Inferior parietal cortex (tissue), 1 donor: ENCODE measurements at regions not wholly inside any gene's neighbourhood (a gene's known extent, or its start where the extent isn't known, plus 50 kb on each side); places are given as distances from the start of the nearest gene placed in this dataset.
"Not testable (repeated sequence)": the region's sequence is repeated elsewhere in the genome, so short reads cannot be mapped to it uniquely, and the experiment has no call there.

Source experiments
- DNase-seq: peaks from one replicate; pipeline ENCODE4 v3.0.0-alpha.2; 2016; ENCODE audit errors: extremely low spot score

DNA sequence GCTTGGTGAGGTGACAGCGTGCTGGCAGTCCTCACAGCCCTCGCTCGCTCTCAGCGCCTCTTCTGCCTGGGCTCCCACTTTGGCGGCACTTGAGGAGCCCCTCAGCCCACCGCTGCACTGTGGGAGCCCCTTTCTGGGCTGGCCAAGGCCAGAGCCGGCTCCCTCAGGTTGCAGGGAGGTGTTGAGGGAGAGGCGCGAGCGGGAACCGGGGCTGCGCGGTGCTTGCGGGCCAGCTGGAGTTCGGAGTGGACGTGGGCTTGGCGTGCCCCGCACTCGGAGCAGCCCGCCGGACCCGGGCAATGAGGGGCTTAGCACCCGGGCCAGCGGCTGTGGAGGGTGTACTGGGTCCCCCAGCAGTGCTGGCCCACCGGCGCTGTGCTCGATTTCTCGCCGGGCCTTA is 134.2 kb upstream of the BASP1 start:
- DNase-seq, result not testable (repeated sequence)

DNA sequence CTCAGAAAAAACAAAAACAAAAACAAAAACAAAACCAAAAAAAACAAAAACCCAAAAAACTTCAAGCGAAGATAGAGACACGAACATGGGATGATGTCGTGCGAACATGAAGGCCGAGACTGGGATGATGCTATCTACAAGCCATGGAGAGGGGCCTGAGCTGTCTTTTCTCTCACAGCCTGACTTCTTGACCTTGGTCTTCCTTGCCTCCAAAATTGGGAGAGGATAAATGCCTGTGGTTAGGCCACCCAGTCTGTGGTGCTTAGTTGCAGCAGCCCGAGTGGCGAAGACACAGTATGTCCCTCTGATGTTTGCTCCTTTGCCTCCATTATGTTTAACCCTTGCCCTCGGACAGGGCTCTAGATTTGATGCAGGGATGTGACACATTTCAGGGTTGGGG is 130.4 kb upstream of the BASP1 start:
- no peak for DNase-seq

DNA sequence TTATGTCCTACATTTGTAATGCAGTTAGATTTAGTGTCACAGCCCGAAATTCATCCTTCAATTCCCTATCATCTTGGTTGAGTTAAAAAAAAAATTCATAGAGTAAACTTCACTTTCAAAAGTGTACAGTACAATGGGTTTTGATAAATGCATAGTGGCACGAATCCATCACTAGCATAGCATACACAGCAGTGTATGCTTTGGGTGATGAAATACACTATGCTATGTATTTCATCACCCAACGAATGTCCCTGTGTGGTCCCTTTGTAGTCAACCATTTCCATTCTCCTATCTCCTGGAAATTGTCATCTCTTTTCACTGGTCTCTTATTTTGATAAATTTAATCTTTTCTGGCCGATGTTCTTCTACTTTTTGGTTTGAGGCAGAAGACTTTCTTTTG is 129.4 kb upstream of the BASP1 start:
- no peak for DNase-seq

DNA sequence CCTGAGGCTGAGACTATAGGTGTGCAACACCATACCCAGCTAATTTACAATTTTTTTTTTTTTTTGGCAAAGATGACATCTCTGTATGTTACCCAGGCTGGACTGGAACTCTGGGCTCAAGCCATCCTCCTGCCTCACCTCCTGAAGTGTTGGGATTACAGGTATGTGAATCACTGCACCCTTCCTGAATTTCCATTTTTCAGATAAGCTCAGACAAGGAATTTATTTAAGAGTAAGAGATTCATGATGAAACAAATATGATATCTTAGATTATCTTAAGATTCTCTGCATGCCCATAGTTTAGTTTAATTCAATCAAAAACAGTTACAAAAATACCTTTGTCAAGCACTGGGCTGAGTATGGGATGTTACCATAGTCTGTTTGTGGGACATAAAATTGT is 128.4 kb upstream of the BASP1 start:
- no peak for DNase-seq

DNA sequence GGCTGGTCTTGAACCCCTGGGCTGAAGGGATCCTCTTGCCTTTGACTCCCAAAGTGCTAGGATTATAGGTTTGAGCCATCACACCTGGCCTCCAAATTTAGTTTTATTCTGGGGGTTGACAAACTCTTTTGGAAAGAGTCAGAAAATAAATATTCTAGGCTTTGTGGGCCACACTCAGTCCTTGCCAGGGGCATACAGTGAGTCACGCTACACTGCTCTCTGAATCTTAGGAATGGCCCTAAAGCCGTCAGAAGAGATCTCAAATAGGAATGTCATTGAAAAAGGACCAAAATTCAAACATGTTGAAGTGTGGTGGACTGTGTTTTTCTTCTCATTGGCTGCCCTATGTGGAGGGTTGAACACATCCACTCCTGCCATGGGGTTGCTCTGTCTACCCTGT is 127.7 kb upstream of the BASP1 start:
- DNase-seq, result no peak

DNA sequence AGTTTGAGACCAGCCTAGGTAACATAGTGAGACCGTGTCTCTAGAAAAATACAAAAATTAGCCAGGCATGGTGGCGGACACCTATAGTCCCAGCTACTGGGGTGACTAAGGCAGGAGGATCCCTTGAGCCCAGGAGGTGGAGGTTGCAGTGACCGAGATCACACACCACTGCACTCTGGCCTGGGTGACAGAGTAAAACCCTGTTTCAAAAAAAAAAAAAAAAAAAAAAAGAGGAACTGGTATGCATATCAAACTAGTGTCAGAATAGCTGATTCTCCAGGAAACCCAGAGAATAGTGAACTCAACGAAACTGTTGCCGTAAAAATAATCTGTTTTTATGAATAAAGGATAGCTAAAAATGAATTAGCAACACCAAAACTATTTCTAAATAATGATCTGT is 126.6 kb upstream of the BASP1 start:
- DNase-seq, result no peak

DNA sequence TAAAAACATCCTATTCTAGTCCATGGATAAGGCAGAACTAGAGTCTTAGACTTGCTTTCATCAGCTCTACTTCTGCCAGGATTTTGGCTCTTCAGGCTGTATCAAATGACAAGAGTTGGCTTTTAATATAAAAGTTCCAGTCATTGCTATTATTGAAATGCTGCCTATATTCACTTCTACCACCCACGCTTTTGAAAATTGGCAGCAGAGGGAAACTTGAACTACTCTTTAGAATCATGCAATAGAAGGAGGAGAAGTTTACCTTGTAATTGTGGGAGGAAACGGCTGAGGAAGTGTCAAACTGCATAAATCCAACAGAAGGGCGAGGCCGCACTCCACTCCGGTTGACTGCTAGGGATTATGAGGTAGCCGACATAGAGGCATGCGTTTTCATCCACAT is 122.6 kb upstream of the BASP1 start:
- no peak for DNase-seq

DNA sequence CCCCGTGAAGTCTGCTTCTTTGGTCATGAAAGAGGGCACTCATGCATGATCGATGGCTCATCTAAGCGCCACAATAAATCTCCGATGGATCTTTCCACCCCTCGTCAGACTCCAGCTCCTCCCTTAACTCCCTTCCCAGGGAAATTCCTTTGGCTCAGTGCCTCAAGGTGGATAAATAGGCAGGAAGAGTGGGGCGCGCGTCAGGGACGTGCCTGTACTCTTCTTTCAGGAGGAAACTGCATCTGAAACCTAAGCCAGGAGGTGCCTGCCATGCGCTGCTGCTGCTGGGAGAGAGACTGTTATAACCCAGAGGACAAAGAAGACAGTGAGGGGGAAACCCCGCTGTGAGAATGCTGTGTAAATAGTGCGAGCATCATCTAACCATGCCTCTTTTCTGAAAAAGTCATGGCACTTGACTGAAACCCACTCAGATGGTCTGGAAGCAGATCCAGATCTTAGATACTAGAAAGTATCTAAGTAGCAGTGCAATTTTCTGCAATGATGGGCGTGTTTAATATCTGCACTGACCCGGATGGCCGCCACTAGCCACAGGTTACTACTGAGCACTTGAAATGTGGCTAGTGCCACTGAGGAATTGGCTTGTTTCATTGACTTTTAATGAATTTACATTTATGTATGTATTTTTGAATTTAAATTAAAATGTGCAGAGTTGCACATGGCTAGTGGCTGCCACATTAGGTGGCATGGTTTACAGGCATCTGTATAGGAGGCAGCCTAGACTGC is 120.3 kb upstream of the BASP1 start:
- no peak for DNase-seq

DNA sequence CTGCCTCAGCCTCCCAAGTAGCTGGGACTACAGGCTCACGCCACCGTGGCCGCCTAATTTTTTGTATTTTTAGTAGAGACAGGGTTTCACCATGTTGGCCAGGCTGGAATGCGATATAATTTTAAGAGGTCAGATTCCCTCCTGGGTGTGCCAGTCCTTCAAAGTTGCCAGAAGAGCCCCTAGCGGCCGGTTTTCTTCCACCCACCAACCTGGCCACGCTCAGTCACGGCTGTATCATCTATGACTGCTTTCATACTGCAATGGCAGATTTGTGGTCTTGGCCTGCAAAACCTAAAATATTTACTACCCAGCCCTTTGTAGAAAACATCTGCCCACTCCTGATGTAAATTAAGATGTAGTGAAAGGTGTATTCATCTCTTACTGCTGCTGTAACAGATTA is 117.5 kb upstream of the BASP1 start:
- no peak for DNase-seq

DNA sequence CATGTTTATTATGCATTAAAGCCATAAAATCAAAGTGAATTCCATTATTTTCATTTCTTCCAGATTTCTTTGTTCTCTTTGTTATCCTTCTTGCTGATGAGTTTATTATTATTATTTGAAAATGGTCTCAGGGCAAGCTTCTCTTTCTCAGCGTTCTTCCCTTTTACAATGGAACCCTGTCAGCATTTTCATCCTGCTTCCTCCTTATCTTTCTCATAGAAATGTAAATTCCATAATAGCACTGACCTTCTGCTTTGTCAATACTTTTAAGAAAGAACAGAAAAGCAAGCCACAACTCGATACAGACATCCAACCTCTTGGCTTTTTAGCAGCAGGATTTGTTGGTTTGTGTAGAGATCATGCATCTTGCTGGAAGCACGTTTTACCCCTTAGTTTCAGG is 114.0 kb upstream of the BASP1 start:
- no peak for DNase-seq

DNA sequence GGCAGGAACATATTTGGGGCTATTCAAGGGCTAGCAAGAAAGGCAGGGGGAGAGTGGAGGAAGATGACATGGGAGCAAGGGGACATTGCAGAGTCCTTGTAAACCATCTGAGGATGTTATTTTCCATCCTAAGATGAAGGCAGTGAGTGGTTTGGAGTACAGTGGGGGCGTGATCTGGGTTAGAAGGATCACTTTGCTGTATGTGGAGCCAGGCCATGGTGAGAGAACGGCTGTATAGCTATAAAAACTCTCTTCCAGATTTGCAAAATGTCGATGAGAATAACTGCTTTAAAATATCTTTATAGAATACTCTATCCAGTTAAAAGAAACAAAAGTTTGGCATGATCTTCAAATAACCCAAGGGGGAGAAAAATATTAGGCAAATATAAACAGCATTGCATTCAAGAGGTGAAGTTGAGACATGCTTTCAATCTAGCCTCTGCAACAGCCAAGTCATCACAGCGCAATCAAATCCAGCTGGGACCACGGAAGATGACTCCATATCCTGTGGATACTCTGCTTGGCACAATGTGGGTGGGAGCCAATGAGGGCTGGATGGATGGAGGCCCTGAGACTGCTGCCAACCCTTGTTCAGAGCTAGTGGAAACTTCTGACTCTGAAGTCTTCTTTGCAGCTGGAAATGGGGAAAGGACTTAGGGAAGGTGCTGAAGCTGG is 111.5 kb upstream of the BASP1 start:
- DNase-seq, result no peak

DNA sequence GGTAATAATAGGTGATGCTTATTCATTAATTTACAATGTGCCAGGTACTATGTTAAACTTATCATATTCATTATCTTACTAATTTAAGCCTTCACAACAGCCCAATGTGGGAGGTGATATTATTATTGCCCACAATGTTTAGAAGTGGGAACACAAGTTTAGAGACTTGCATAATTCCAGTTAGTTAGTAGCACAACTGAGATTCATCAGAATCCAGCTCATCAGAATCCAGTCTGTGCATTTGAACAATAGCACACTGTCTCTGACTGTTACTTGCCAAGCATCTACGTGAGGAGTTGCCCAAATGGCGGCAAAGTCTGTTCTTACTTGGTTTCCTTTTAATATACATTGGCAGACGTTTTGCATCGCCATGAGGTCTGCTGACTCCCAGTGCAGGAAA is 110.9 kb upstream of the BASP1 start:
- DNase-seq, result no peak

DNA sequence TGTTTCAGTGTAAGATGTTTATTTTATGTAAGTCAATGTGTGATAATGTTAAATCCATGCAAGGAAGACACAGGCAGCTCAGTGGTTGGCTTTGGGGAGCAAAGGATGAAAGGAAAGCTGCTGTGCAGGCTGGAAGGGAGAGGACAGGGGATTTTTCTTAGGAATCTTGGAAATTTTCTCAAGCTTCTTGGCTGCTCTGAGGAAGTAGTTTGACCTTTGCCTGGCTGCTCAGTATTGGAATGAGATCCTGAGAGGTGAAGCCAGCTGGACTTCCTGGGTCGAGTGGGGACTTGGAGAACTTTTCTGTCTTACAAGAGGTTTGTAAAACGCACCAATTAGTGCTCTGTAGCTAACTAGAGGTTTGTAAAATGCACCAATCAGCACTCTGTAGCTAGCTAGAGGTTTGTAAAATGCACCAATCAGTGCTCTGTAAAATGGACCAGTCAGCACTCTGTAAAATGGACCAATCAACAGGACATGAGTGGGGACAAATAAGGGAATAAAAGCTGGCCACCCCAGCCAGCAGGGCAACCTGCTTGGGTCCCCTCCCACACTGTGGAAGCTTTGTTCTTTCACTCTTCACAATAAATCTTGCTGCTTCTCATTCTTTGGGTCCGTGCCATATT is 105.2 kb upstream of the BASP1 start:
- not testable (repeated sequence) for DNase-seq

DNA sequence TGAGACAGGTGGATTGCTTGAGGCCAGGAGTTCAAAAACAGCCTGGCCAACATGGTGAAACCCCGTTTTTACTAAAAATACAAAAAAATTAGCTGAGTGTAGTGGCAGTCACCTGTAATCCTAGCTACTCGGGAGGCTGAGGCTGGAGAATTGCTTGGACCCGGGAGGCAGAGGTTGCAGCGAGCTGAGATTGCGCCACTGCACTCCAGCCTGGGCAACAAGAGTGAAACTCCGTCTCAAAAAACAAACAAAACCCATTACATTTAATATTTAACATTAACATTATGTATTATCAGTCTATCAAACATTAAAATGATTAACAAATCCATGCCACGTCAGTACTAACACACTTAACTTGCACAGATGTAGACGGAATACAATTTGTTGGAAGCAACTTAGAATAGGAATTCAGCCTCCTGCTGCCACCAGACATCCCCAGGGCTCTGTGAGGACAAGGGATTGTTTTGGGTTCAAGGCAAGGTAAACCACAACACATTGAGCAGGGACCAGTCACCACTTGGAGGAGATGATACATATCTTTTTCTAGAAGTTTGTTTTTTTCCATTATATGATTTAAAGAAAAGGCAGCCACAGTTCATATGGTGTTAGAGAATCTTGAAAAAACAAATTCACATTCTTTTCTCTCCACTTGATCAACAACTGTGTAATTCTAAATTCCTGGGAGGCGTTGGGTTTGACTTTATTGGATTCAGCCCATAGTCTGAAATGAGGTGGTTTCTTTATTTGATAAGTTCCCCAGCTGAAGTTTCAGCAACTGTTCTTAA is 104.1 kb upstream of the BASP1 start:
- DNase-seq, result no peak

DNA sequence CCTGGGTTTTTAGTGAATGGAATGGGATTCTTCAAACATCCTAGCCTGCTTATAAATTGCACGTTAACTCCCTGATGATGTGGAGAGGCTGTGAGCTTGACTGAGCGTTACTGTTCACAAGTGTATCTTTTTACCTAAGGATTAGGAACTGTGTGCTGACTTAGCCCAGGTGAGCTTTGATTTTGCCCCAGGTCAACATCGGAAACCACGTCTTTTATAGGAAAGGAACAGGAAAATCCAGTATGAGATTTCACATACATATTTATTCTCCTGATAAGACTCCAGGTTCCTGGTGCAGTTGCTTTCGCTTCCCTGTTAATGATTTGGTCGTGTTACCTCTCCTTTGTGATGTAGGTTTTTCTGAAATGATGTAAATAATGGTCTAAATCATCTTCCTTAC is 103.2 kb upstream of the BASP1 start:
- DNase-seq, result no peak

DNA sequence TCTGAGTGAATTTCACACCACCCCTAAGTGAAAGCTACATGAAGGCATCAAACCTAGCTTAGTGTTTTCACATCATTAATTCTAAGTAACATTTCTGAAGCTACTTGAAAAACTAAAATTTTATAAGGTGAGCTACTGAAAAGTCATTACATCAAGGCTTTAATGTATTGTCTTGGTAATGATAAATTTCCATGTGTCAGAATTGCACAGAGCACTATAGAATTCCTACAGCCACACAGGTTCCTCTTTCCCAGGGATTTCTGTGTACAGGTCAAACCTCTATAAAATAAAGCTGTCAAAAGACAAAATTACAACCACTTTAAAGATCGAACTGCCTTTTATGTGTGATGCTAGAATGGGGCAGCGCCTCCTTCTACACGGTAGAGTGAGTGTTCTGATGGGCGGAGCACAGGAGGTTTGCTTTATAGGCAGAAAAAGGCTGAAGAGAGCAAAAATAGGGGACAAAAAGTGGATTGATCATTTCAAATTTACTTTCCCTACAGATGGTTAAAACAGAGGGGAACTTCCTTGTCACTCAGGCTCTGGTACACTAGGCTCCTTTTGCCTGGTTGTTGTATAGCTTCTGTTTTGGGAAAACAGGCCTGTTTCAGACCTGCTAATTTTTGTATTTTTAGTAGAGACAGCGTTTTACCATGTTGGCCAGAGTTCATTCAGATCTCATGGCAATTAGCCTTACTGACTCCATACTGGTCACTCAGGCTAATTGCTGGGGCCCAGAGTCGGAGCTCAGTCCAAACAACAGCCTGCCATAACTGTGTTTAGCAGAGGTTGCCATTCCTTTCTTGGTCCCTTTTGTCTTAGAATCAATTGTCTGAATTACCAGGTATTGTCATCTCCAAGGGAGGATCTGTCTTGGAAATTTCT is 102.5 kb upstream of the BASP1 start:
- DNase-seq, result no peak

DNA sequence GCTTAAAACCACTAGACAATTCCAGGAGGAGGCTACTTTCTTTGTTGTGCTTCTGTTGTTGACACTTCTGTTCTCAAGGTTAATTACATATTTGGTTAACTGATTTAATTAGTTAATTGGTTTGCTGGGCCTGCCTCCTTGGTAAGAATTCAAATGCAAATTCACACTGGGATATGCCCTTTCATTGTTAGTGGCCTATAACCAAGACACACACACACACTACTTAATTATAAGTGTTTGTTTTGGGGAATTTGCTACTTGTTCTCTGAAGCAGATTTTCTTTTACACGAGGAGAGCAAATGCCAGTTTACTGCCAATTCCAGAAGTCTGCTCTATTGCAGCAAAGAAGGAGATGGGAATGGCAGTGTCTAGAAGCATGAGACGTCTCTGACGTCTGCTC is 101.6 kb upstream of the BASP1 start:
- no peak for DNase-seq

DNA sequence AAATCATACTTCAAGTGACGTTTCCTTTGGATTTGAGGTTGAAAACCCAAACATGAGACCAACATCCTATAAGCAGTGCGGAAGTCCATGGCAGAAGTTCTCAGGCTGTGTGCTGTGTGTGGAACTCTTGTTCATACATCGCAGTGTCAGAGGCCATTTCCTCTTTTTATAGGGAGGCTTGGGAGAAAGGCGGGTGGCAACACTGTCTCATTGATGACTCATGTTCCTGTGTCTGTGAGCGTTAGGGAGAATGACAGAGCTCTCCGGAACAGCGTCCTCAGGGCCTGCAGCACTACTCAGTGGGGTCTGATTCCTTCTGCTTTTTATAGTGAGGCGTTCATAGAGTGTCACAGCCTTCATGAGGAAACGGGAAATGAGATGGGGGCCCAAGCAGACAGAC is 98.8 kb upstream of the BASP1 start:
- DNase-seq, result peak; percentile 47

DNA sequence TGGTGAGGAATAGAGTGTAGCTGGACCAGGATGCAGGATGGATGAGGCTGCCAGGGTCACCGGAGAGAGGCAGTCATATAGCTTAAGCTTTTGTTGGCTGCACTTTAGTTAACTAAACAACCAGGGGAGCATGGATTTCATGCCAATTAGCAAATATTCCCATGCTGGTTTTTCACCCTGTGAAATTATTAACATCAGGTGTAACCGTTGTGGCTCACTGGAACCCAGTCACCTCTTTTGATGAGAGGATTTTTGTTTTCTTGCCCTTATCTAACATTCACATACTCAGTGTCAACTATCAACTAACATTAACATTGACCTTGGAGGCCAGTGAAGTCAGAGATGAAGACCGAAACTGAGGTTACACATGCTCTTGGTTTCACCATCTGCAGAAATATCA is 97.2 kb upstream of the BASP1 start:
- DNase-seq, result no peak

DNA sequence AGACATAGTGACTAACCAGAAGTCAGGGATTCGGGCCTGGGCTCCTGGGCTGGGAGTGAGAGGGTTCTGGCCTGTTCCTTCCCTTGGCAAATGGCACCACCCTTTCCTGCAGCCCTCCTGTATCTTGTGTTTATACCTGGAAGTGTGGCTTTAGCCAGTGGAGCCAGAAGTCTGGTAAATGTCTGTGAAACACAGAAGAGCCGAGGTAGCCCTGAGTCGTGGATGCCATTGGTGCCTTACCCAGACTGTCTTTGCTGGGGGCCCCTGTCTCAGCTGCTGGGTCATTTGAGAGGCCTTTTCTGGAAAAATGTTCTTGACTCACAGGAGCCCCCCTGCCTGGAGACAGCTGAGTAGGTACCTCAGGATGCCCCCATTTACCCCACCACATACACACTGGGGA is 95.7 kb upstream of the BASP1 start:
- no peak for DNase-seq

DNA sequence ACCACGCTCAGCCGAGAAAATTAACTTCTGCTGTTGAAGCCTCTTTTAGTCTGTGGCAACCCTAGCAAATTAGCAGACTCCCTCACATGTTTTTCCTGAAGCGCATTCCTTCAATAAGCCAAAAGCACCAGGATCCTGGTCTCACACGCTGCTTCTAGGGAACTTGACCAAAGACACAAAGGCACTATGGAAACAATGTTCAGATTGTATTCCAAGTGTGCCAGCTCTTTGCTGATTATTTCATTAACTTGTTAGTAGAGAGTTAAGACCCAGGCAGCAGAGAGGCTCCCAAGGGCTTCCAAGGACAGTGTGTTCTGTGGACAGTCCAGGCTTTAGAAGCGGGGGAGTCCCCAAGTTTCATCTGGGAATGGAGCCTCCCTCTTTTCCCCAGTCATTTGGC is 94.4 kb upstream of the BASP1 start:
- DNase-seq, result no peak
